ENCODE measurements at regions not wholly inside any gene's neighbourhood (a gene's known extent, or its start where the extent isn't known, plus 50 kb on each side); places are given as distances from the start of the nearest gene placed in this dataset.

- no peak for DNase-seq
Observed at GRCh38 chr3:107992976-107993684, 97.7 kb downstream of the CD47 start.

DNA sequence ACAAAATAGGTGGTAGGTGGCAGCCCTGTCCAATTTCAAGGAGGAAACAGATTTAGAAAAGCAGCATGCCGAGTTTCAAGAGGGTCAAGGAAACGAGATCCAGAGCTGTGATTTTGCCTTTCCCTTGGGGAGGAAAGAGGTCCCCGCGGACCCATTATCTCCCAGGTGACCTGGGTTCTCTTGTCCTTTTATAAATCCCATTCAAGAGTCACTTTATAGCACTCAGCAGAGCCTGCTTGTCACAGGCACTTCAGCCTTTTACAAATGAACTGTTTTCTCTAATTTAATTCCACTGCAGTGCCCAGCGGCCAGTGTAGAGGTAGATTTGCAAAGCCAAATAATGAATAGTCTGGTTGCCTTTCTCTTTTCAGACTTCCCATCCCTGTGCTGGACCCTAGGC is 99.9 kb downstream of the CD47 start:
- DNase-seq = no peak

DNA sequence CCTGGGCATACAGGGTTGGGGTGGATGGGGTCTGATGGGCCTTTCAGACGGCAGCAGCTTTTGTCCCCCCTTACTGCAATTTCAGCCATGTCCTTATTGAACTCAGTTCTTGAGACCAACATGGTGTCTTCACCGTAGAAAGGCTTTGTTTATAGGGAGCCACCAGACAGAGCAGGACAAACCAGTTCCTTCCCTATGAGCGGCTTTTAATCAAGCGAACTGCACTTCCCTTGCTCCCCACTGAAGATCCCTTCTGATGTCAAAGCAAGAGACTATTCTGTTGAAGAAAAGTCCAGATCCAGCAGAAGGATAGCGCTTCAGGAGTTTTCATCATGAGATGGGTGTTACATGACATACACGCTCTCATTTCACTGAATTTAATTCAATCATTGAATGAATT is 100.4 kb downstream of the CD47 start:
- no peak for DNase-seq

- DNase-seq = no peak
Observed at GRCh38 chr3:107989661-107990060, 101.2 kb downstream of the CD47 start.

GRCh38 chr3:107988460-107989175 is 102.2 kb downstream of the CD47 start:
- no peak for DNase-seq

- no peak for DNase-seq
Observed at GRCh38 chr3:107987036-107987939, 103.5 kb downstream of the CD47 start.

DNA sequence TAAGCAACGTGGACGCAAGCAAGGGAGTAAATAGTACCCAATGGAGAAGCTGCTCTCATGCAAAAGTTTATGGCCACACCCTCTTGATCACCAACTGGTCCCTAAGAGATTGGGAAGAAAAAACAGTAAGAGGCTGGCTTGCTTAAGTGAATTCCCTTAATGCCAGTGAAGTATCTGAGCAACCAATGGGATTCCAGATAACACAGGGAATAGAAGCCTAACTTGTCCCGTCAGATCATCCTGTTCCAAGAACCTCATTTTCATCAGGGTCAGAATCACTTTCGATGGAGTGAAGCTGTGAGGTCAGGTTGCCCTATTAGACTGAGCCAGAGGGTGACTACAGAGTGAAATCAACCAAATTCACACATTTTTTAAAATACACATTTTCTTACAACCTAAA is 104.3 kb downstream of the CD47 start:
- no peak for DNase-seq

DNA sequence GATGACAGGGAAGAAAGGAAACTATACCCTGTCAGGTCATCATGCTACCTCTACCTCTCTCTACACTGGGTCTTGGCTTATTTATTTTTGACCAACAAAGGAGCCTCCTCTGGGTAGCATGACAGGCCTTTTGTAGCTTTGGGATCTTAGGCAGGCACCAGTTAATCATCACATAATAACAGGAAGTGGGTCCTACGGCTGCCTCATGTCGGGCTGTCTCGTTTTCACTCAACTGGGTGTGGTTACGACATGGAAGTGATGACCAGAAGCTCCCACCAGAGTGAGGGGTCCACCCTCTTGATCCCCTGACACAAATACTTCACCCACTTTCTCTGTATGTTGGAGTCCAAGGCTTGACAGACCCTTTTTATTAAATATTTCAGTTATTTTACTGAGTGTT is 105.3 kb downstream of the CD47 start:
- DNase-seq = no peak

- no peak for DNase-seq
Observed at GRCh38 chr3:107983247-107983646, 107.6 kb downstream of the CD47 start.

GRCh38 chr3:107982165-107982564 is 108.7 kb downstream of the CD47 start:
- no peak for DNase-seq

GRCh38 chr3:107981471-107982111 is 109.2 kb downstream of the CD47 start:
- no peak for DNase-seq

GRCh38 chr3:107979538-107979937 is 111.3 kb downstream of the CD47 start:
- DNase-seq = no peak

- no peak for DNase-seq
Observed at GRCh38 chr3:107978131-107979055, 112.4 kb downstream of the CD47 start.

- DNase-seq = no peak
Observed at GRCh38 chr3:107977221-107978130, 113.4 kb downstream of the CD47 start.

GRCh38 chr3:107976202-107976800 is 114.5 kb downstream of the CD47 start:
- DNase-seq = no peak

DNA sequence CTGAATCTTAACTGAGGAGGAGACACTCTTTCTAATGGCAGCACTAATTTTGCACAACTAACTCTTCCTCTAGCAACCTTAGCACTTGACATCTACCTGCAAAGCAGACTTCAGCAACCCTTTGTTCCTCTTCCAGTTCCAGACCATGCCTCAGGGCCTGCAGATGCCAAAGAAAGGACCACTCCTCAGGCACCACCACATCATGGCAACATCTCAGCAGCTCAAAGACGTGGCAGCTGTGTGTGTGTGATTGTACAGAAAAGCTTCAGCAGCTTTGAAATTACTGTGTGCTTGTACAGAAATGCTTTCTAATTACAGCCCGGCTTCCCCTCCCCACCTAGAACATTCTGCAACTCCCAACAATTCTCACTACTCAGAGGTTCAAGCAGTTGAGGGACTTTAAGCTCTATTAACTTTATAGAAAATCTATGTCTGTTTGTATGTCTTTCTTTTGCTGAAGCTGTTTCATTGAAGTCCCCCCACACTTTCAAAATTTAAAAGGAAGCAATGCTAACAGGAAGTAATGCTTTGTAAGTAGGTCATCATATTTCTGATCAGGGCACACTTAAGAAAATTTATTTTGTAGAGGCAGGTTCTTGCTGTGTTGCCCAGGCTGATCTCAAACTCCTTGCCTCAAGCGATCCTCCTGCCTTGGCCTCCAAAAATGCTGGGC is 115.2 kb downstream of the CD47 start:
- DNase-seq = no peak

- no peak for DNase-seq
Observed at GRCh38 chr3:107973961-107974360, 116.9 kb downstream of the CD47 start.

DNA sequence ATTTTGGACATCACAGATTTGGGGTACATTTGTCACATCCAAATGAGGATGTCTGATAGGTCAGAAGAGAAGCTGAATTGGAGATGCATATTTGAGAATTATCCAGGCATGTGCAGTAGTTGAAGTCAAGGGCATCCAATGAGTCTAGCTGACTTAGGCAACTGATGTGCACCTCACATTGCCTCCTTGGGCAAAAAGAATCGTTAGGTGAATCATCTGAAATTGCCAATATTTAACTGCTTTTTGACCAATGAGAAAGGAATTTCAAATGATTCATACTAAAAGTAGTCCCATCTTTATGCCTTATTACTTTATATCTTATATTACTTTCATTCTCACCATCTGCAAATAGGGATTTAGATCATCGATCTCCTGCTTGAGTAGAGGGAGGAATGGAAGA is 117.7 kb downstream of the CD47 start:
- no peak for DNase-seq

GRCh38 chr3:107970993-107971580 is 119.7 kb downstream of the CD47 start:
- no peak for DNase-seq

Measured in SIG-M5 (cell line).